HG02763 (cell line): ENCODE measurements at regions not wholly inside any gene's neighbourhood (a gene's known extent, or its start where the extent isn't known, plus 50 kb on each side); places are given as distances from the start of the nearest gene placed in this dataset.

Experiments used
- ATAC-seq: cut with Tn5 transposase; IDR thresholded peaks from one replicate; pipeline ENCODE4 v1.9.1; 2021; ENCODE audit warnings: mild to moderate bottlenecking, moderate library complexity; ENCODE audit not compliant: unreplicated experiment

DNA sequence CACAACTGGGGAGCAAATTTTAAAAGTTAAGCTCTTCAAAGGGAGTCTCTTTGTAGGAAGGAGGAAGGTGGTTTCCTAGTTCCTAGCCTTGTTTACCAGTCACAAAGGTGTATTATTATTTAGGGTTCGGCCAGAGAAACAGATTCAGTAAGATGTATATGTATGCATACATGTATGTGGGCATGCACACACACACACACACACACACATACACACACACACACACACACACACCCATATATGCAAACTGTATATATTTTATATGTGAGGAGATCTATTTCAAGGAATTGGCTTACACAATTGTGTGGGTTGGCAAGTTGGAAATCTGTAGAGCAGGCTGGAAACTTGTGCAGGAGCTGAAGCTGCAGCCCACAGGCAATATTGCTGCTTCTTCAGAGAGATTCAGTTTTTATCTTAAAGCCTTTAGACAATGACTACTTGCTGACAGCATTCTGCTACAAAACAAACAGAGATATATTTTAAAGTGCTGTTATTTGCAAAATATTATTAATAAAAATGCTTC, 75.3 kb upstream of the DNAH5 start:
- no peak for ATAC-seq

DNA sequence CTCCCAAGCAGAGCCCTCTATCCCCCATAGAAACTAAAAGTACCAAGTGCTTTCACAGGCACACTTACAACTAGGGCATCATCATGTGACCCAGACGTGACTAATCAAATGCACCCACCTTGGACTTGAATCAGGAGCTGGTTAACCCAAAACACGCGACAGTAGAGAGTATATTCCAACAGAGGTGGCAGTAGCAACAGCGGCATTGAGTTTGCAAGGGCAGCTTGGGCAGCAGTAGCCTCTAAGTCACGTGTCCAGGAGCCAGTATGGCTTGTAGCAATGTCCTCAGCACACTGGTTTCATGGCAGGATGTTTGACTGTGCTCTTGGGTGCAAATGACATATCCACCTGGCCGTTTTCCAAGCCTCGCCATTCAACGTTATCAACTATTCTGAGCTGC, 73.4 kb upstream of the DNAH5 start:
- ATAC-seq = no peak

DNA sequence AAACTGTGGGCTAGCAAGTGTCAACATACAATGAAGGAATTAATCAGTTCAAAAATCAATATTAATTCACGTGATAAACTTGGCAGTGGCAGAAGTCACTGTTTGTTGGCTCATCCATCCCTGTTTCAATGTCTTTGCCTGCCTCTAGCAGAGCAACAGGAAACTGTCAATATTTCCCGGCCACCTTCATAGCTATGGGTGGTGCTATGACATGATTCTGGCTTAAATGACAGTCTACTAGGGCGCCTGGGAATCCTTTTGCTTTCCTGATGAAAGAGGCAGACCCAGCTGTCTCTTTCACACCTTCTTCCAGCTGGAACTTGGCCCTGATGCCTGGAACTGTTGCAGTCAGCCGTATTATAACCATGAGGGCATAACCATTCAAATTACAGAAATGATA, 72.1 kb upstream of the DNAH5 start:
- no peak for ATAC-seq

DNA sequence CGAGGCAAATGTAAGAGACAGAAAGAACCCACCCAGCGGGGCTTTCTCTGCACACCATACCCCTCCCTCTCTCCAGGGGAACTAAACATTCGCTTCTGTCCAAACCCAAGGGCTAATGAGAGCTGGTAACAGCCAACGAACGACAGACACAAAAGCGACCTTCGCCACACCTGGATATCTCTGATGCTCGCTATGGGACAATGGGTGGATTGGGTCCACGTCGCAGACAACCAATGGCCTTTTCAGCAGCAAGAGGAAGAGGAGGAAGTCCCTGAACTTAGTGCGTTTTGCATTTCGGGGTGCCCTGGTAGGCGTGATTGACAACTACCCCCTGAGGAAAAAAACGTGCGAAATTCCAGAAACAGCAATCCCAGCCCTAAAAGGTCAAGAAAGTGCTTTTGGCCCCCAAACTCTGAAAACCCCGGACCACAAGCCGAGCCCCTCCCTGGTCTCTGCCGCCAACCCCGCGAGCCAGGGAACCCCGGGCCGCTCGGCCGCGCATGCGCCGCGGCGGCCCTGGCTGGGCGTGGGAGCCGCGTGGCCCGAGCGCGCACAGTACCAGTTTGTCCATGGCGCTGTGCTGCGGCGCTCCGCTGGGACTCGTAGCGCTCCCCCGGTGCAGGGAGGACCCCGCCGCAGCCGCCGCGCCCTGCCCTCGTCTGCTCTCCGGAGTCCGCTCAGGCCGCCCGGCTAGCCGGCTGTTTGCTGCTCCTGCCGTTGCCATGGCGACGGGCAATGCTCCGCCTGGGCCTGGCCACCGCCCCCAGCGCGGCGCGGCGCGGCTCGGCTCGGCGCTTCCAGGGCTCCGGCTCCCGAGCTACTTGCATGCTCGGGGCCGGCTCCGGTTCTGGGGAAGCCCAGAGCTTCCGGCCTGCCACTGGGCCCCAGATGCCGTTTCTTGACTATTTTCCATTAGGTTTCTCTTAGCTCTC, 66.9 kb upstream of the DNAH5 start:
- peak; percentile 91 for ATAC-seq

DNA sequence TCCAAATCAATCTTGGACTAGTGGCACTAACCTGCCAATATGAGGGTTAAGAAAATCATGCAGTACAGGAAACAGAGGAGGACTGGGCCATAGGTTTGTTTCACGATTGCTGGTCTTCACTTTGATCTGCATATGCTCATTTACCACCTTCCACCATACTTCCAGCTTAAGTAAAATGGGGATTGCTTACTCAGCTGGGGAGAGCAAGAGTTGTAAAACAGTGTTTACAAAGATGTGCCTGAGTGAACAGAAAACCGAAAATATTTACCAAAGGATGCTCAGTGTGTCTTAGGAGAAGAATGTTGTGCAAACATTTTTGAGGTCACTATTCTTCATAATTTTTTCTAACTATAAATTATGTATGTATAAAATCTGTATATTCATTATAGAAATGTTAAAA, 65.1 kb upstream of the DNAH5 start:
- no peak for ATAC-seq

DNA sequence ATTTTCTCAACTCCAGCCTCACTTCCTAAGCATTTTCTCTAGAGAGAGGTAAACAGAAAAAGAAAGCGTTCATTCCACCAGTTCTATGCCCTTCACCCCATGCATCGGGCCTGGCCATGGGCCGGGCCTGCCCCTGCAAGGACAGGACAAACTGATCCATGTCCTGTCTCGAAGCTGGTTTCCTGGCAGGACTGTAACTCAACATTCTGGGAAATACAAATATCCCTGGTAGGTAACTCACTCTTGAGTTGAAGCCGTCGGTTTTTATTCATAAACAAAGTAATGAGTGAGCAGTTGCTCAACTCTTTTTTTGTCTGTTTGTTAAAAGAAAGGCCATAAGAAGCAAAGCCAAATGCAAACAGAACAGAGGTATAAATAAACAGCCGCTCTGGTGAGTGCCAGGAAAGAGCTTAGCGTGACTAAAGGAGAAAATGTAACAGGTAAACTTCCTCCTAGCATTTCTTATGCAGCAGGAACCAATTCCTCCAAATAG, 64.4 kb upstream of the DNAH5 start:
- no peak for ATAC-seq

DNA sequence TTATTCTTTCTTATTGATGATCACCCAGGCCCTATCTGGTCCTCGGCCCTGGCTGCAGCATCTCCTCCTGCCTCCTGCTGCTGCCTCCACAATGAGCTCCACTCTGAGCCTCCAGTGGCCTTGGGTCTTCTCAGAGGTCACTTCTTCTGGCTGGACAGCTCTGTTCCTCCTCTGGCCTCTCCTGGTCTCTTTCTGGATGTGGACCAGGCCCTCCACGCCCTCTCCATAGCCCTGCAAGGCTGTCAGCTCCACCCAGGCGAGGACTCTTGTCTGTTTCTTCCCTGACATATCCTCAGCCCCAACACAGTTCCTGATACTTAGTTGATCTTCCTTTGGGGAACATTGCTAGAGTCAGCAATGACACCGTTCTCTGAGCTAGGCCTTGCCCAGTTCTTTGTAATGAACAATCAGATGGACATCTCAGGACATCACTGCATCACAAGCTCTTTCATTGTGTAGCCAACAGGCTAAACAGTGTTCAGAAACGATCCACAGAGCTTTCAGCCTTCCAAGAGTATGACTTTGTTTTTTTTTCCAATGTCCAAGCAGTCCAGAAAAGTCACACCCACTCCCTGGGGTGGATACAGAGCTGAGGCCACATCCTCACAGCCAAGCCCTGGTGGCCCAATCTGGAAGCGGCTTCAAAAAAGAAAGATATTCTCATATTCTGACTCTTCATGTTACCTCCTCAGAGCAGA, 62.5 kb upstream of the DNAH5 start:
- no peak for ATAC-seq

DNA sequence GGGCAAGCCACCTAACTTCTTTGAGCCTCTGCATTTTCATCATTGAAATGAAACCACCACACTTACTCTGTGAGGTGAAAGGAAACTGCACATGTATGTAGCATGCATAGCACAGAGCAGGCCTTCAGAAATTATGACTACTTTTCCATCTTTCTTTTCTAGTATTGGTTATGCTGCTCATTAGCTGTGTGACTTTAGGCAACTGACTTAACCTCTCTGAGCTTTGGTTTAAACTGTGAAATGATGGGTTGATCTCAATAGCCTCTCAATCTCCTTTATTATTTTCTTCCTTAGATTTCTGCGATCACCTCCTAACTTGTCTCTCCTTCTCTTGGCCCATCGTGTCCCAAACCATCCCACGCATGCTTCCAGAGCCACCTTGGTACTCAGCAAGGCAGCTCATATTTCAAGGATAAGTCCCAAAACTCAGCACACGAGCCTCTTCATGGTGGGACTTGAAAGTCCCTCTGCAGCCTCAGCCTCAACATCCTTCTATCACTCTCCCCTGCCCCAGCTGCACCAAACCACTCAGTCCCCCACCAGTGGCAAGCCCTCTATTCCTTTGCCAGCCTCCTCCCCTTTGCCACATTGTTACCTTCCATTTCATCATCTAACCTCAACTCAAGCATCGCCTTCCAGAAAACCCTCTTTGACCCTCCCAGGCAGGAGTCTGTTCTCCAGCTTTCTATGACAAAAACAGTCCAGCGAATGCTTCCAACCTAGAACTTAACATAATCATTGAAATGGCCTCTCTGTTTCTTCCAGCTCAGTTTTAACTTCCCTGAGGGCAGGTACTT, 60.3 kb upstream of the DNAH5 start:
- no peak for ATAC-seq

DNA sequence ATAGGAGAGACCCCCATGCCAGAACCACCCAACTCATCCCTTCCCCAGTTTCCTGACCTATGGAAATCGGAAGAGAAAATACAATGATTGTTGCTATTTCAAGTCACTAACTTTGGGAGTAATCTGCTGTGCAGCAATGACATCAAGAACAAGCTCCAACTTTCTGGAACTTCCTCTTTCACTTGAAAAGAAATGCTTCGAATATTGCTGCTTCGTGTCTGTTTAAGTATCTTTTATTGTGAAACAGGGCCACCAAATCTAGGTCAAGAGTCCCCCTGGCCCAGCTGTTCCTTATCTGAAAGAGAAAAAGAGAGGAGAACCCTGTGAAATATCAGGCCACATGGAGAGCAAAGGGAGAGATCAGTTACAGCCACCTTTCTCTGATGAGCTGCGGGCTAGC, 59.4 kb upstream of the DNAH5 start:
- no peak for ATAC-seq

DNA sequence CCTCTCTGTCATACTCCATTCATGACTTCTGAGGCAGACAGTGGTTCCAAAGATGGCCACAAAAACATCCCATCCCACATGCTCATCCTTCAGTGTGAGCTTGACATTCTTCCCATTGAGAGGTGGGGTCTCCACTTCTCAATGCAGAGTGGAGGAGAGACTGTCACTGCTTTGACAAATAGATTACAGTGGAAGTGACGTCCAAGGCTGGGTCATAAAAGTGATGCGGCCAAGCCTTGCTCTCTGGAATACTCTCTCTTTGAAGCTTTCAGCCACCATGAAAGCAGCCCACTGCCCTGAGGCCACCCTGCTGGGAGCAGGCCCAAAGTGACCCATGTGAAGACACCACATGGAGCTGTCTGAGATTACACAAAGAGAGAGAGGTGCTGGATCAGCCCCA, 59.0 kb upstream of the DNAH5 start:
- no peak for ATAC-seq

DNA sequence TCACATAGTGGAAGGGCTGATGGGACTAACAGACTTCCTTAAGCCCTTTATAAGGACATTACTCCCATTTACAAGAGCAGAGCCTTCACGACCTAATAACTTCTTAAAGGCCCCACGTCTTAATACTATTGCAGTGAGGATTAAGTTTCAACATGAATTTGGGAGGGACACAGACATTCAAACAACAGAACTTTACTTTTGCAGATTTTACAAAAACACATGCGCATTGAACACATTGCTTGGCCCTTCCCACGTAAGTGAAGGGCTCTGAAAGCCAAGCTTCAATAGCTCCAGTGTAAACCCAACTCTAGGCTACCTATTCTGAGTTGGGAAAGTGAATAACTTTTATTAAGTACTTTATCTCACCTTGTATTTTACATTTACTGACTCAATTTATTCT, 53.8 kb upstream of the DNAH5 start:
- no peak for ATAC-seq

DNA sequence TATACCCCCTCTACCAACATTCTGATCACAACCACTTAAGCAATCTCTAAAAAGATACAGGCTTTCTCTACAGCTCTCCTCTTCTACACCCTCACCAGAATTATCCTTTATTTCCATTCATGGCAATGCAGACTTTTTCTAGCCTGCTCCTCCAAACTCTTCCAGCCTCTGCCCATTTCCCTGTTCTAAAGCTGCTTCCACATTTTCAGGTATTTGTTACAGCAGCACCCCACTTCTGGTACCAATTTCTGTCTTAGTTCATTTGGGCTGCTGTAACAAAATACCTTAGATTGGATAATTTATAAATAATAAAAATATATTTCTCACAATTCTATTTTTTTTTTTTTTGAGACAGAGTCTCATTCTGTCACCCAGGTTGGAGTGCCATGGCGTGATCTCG, 53.0 kb upstream of the DNAH5 start:
- no peak for ATAC-seq

DNA sequence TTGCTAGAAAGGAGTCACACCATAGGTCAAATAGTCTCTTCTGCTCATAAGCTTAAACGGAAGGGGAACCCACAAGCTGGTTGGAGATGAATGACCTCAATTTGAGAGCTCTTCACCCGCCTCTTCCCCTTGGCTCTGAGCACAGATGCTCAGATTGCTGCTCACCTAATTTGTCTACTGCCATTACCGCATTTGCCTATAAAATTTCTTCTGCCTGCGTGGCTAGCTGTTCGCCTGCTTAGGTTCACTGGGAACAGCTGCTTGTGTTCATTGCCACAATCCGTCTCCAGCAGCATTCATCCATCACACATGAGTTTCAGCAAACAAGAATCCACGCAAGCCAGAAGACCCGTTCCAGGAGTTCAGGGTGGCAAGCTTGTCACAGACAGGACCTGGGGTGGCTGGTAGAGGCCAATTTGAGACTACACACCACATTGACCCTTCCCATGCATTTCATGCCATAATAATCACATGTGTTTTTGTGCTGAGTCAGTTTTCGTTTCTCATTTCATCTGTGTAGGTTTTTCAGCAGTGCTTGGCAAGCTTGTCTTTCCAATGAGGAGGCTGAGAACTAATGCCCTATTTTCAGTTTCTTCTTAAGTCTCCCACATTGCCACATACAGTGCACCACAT, 50.2 kb upstream of the DNAH5 start:
- ATAC-seq = no peak
